IMR-90 (cell line): ENCODE measurements at regions not wholly inside any gene's neighbourhood (a gene's known extent, or its start where the extent isn't known, plus 50 kb on each side); places are given as distances from the start of the nearest gene placed in this dataset.

Experiments used
- ATAC-seq: fragments of 200-7000 bp; cut with Tn5 transposase; 2 replicates; pipeline ENCODE4 v1.9.1; 2020; ENCODE audit warnings: low read depth, mild to moderate bottlenecking, moderate library complexity
- BruUV-seq: library from RNA; stranded (reverse); fragments of 400-500 nt; replicated peaks from 2 replicates; lab custom pipeline; 2021; lab: Mats Ljungman, UMichigan
- CTCF ChIA-PET: fragments of 300-600 bp; formaldehyde crosslinking; extraction: SDS; loops from one replicate; lab custom pipeline; 2021; ENCODE audit warnings: antibody characterized with exemption; lab: Yijun Ruan, JAX
- POLR2A ChIA-PET: fragments of 300-600 bp; sonication (Branson Sonifier 250); formaldehyde crosslinking; loops from one replicate; lab custom pipeline; 2022; ENCODE audit warnings: antibody characterized with exemption; ENCODE audit not compliant: unreplicated experiment; lab: Charles Lee
- DNase-seq: peaks from one replicate; pipeline ENCODE4 v3.0.0; 2013
- H2AFZ ChIP-seq: replicated peaks from 2 replicates; pipeline ENCODE3; 2013; ENCODE audit warnings: low read length, mild to moderate bottlenecking; ENCODE audit not compliant: poor library complexity
- H2AK5ac ChIP-seq: 2 replicates; pipeline ENCODE4 v1.6.1; 2013; ENCODE audit warnings: low read depth, low read length, inconsistent platforms
- H2AK9ac ChIP-seq: replicated peaks from 2 replicates; pipeline ENCODE3; 2013; ENCODE audit warnings: mild to moderate bottlenecking, low read depth, low read length, moderate library complexity; ENCODE audit not compliant: poor library complexity
- H2BK120ac ChIP-seq: 2 replicates; pipeline ENCODE4 v1.6.1; 2013; ENCODE audit warnings: low read depth, low read length, inconsistent platforms
- H2BK15ac ChIP-seq: 3 replicates; pipeline ENCODE4 v1.6.1; 2013; ENCODE audit warnings: low read depth, low read length, inconsistent platforms
- H2BK20ac ChIP-seq: 2 replicates; pipeline ENCODE4 v1.6.1; 2013; ENCODE audit warnings: low read depth, mild to moderate bottlenecking, inconsistent platforms, low read length, moderate library complexity
- H2BK5ac ChIP-seq: 2 replicates; pipeline ENCODE4 v1.6.1; 2013; ENCODE audit warnings: mild to moderate bottlenecking, low read depth, low read length, inconsistent platforms; ENCODE audit not compliant: poor library complexity, severe bottlenecking
- H3K14ac ChIP-seq: replicated peaks from 2 replicates; pipeline ENCODE4 v1.6.1; 2013; ENCODE audit warnings: low read depth, low read length, inconsistent platforms
- H3K18ac ChIP-seq: 2 replicates; pipeline ENCODE4 v1.6.1; 2013; ENCODE audit warnings: low read depth, low read length, control low read depth
- H3K23ac ChIP-seq: 2 replicates; pipeline ENCODE4 v1.6.1; 2013; ENCODE audit warnings: low read depth, low read length, inconsistent platforms
- H3K27ac ChIP-seq: 2 replicates; pipeline ENCODE4 v1.5.1; 2013; ENCODE audit warnings: mild to moderate bottlenecking, control low read depth, low read length; ENCODE audit not compliant: insufficient read depth
- H3K27me3 ChIP-seq: 2 replicates; pipeline ENCODE4 v1.6.1; 2013; ENCODE audit warnings: low read length; ENCODE audit not compliant: control insufficient read depth, insufficient read depth
- H3K36me3 ChIP-seq: 2 replicates; pipeline ENCODE4 v1.6.1; 2013; ENCODE audit warnings: low read length, mixed read lengths; ENCODE audit not compliant: control insufficient read depth, insufficient read depth
- H3K4ac ChIP-seq: 2 replicates; pipeline ENCODE4 v1.6.1; 2013; ENCODE audit warnings: low read depth, low read length, inconsistent platforms
- H3K4me1 ChIP-seq: 2 replicates; pipeline ENCODE4 v1.6.1; 2013; ENCODE audit warnings: low read length, mixed read lengths; ENCODE audit not compliant: control insufficient read depth, insufficient read depth
- H3K4me2 ChIP-seq: 2 replicates; pipeline ENCODE4 v1.6.1; 2013; ENCODE audit warnings: low read depth, mild to moderate bottlenecking, control low read depth, low read length, moderate library complexity
- H3K4me3 ChIP-seq: 2 replicates; pipeline ENCODE4 v1.5.1; 2013; ENCODE audit warnings: low read depth, mild to moderate bottlenecking, control low read depth, low read length, moderate library complexity; ENCODE audit not compliant: insufficient read depth
- H3K56ac ChIP-seq: 2 replicates; pipeline ENCODE4 v1.6.1; 2013; ENCODE audit warnings: low read length, inconsistent platforms; ENCODE audit not compliant: insufficient read depth; ENCODE audit errors: extremely low read depth
- H3K79me1 ChIP-seq, 2 experiments: 2 replicates each; pipeline ENCODE4 v1.6.1; 2013; ENCODE audit warnings: low read length in 2 of 2, inconsistent platforms in 1 of 2, low read depth in 1 of 2
- H3K9ac ChIP-seq: 2 replicates; pipeline ENCODE4 v1.6.1; 2013; ENCODE audit warnings: low read depth, low read length, control low read depth
- H3K9me1 ChIP-seq: 2 replicates; pipeline ENCODE4 v1.6.1; 2013; ENCODE audit warnings: low read length, inconsistent platforms; ENCODE audit not compliant: insufficient read depth
- H3K9me3 ChIP-seq: 2 replicates; pipeline ENCODE4 v1.6.1; 2013; ENCODE audit warnings: low read length; ENCODE audit not compliant: control insufficient read depth, insufficient read depth
- H4K20me1 ChIP-seq: 2 replicates; pipeline ENCODE4 v1.6.1; 2013; ENCODE audit warnings: low read length, inconsistent platforms; ENCODE audit not compliant: insufficient read depth
- H4K5ac ChIP-seq: 2 replicates; pipeline ENCODE4 v1.6.1; 2013; ENCODE audit warnings: mild to moderate bottlenecking, low read depth, low read length, control low read depth
- H4K8ac ChIP-seq, 2 experiments: 2 replicates each; pipeline ENCODE4 v1.6.1; 2013; ENCODE audit warnings: low read depth in 2 of 2, low read length in 2 of 2, control low read depth in 1 of 2, inconsistent platforms in 1 of 2
- H4K91ac ChIP-seq: 2 replicates; pipeline ENCODE4 v1.6.1; 2013; ENCODE audit warnings: low read depth, low read length, inconsistent platforms; ENCODE audit not compliant: insufficient read depth
- BHLHE40 ChIP-seq: fragments of 150-350 bp; IDR thresholded peaks from 2 replicates; pipeline ENCODE4 v1.6.1; 2016; ENCODE audit warnings: mild to moderate bottlenecking, low read depth, low read length
- CEBPB ChIP-seq: IDR thresholded peaks from 2 replicates; pipeline ENCODE4 v1.6.1; 2012; ENCODE audit warnings: low read depth, low read length, improper control_type of control experiment
- CHD1 ChIP-seq: IDR thresholded peaks from 2 replicates; pipeline ENCODE4 v1.6.1; 2012; ENCODE audit warnings: low read depth, low read length, improper control_type of control experiment
- CTCF ChIP-seq: conservative IDR thresholded peaks from 2 replicates; pipeline ENCODE4 v1.5.1; 2012; ENCODE audit warnings: mild to moderate bottlenecking, low read depth, low read length, improper control_type of control experiment
- FOS ChIP-seq: fragments of 150-350 bp; IDR thresholded peaks from 2 replicates; pipeline ENCODE4 v1.6.1; 2016; ENCODE audit warnings: low read depth, low read length
- MAFK ChIP-seq: IDR thresholded peaks from 2 replicates; pipeline ENCODE4 v1.6.1; 2012; ENCODE audit warnings: low read depth, low read length, improper control_type of control experiment
- MAZ ChIP-seq: IDR thresholded peaks from 2 replicates; pipeline ENCODE4 v1.6.1; 2012; ENCODE audit warnings: low read depth, mild to moderate bottlenecking, low read length, improper control_type of control experiment, moderate library complexity, borderline replicate concordance
- MXI1 ChIP-seq: IDR thresholded peaks from 2 replicates; pipeline ENCODE4 v1.6.1; 2012; ENCODE audit warnings: low read depth, mild to moderate bottlenecking, low read length, moderate library complexity, borderline replicate concordance
- NFE2L2 ChIP-seq: fragments of 150-350 bp; IDR thresholded peaks from 2 replicates; pipeline ENCODE4 v1.6.1; 2016; ENCODE audit warnings: low read depth, mild to moderate bottlenecking, low read length
- POLR2A ChIP-seq: IDR thresholded peaks from 2 replicates; pipeline ENCODE4 v1.6.1; 2012; ENCODE audit warnings: mild to moderate bottlenecking, low read depth, low read length
- RAD21 ChIP-seq: IDR thresholded peaks from 2 replicates; pipeline ENCODE4 v1.6.1; 2012; ENCODE audit warnings: low read length, improper control_type of control experiment
- RCOR1 ChIP-seq: IDR thresholded peaks from 2 replicates; pipeline ENCODE4 v1.6.1; 2012; ENCODE audit warnings: mild to moderate bottlenecking, low read length, improper control_type of control experiment; ENCODE audit not compliant: insufficient replicate concordance
- RFX5 ChIP-seq: IDR thresholded peaks from 2 replicates; pipeline ENCODE4 v1.8.0; 2012; ENCODE audit warnings: low read depth, mild to moderate bottlenecking, low read length, moderate library complexity
- SMC3 ChIP-seq: fragments of 150-350 bp; IDR thresholded peaks from 2 replicates; pipeline ENCODE4 v1.6.1; 2016; ENCODE audit warnings: low read depth, mild to moderate bottlenecking, antibody characterized with exemption, low read length, moderate library complexity
- USF2 ChIP-seq: fragments of 150-350 bp; IDR thresholded peaks from 2 replicates; pipeline ENCODE4 v1.6.1; 2017; ENCODE audit warnings: mild to moderate bottlenecking, antibody characterized with exemption, low read length, low read depth
- WGBS, 2 experiments: methylation state at CpG; one replicate each; pipeline versions ENCODE4 v1.1.5 to v1.1.7; 2013; ENCODE audit warnings: missing lambda C conversion rate in 2 of 2; ENCODE audit not compliant: insufficient read length in 1 of 2; ENCODE audit errors: extremely low coverage in 2 of 2; 5-methylcytosine and 5-hydroxymethylcytosine counted together
- dilution Hi-C: fragments of 300-500 bp; cut with HindIII; formaldehyde crosslinking; loops from one replicate; pipeline ENCODE4 v1.14.3; 2018; ENCODE audit warnings: low sequenced_read_pairs; ENCODE audit not compliant: unreplicated experiment
- in situ Hi-C: fragments of 300-500 bp; cut with MboI; formaldehyde crosslinking; loops from 3 replicates; pipeline ENCODE4 v1.14.3; 2019; ENCODE audit warnings: low sequenced_read_pairs, inconsistent platforms, mixed read lengths
- intact Hi-C: fragments of 100-400 bp; cut with micrococcal nuclease; formaldehyde crosslinking; loops from 2 replicates; pipeline ENCODE4 v1.10.0; 2022
- TF ChIP-seq, protein P1 (sequence below): fragments of 150-350 bp; IDR thresholded peaks from 2 replicates; pipeline ENCODE4 v1.6.1; 2016; ENCODE audit warnings: low read depth, mild to moderate bottlenecking, low read length, moderate library complexity, borderline replicate concordance

GRCh38 chr11:93603225-93604007 is 58.1 kb upstream of the CEP295 start:
- Histone ChIP-seq H2AFZ (no peak overlapping the region), H3K56ac (no peak overlapping the region), H3K4me1 (no peaks in the 10 kb centered on the region), H3K79me1 (no peaks in the 10 kb centered on the region), H3K27ac (no peak overlapping the region), H4K8ac (no peak overlapping the region), H3K4me2 (no peak overlapping the region), H3K14ac (no peak overlapping the region), H3K18ac (no peak overlapping the region), H4K20me1 (no peaks in the 10 kb centered on the region), H2BK20ac (no peak overlapping the region), H2BK15ac (no peak overlapping the region), H4K91ac (no peak overlapping the region), H3K4me3 (no peak overlapping the region), H3K23ac (no peak overlapping the region), H3K9ac (no peak overlapping the region), H3K9me1 (no peaks in the 10 kb centered on the region), H2BK5ac (no peak overlapping the region), H3K9me3 (no peaks in the 10 kb centered on the region), H2BK120ac (no peak overlapping the region), H2AK9ac (no peak overlapping the region), H3K36me3 (no peaks in the 10 kb centered on the region), H3K4ac (no peak overlapping the region), H3K27me3 (peaks cover 6% of the 10 kb centered on the region), H4K5ac (no peak overlapping the region), H2AK5ac (no peak overlapping the region)
- ATAC-seq (no peak), DNase-seq (no peak)
- no TSS peak for BruUV-seq
- dilution Hi-C loops (no loop called here), in situ Hi-C loops (no loop called here), intact Hi-C loops (no loop called here)
- no peak for TF ChIP-seq RCOR1
- no peak for TF ChIP-seq CHD1
- no peak for TF ChIP-seq RFX5
- TF ChIP-seq POLR2A: no peak
- TF ChIP-seq USF2: no peak
- no peak for TF ChIP-seq SMC3
- TF ChIP-seq CEBPB: no peak
- TF ChIP-seq CTCF: no peak
- TF ChIP-seq, protein P1, sequence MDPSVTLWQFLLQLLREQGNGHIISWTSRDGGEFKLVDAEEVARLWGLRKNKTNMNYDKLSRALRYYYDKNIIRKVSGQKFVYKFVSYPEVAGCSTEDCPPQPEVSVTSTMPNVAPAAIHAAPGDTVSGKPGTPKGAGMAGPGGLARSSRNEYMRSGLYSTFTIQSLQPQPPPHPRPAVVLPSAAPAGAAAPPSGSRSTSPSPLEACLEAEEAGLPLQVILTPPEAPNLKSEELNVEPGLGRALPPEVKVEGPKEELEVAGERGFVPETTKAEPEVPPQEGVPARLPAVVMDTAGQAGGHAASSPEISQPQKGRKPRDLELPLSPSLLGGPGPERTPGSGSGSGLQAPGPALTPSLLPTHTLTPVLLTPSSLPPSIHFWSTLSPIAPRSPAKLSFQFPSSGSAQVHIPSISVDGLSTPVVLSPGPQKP: no peak
- no peak for TF ChIP-seq RAD21
- no peak for TF ChIP-seq FOS
- TF ChIP-seq BHLHE40: no peak
- TF ChIP-seq MXI1: no peak
- TF ChIP-seq NFE2L2: no peak
- no peak for TF ChIP-seq MAZ
- TF ChIP-seq MAFK: no peak
- CTCF ChIA-PET: no interaction called here
- WGBS, 2 experiments: no CpG with 5 or more reads among the region's 3 CpGs
- POLR2A ChIA-PET: no interaction called here
